H1 (cell line): ENCODE measurements at regions not wholly inside any gene's neighbourhood (a gene's known extent, or its start where the extent isn't known, plus 50 kb on each side); places are given as distances from the start of the nearest gene placed in this dataset.

ENCODE experiments used
- CTCF ChIA-PET: fragments of 300-600 bp; sonication (Branson Sonifier 250); formaldehyde crosslinking; loops from one replicate; lab custom pipeline; 2021; ENCODE audit not compliant: partially characterized antibody; lab: Charles Lee
- POLR2A ChIA-PET: fragments of 300-600 bp; sonication (Branson Sonifier 250); formaldehyde crosslinking; loops from one replicate; lab custom pipeline; 2021; ENCODE audit warnings: inconsistent platforms; ENCODE audit not compliant: partially characterized antibody; lab: Charles Lee
- DNase-seq, 2 experiments: peaks; one replicate each; pipeline versions ENCODE4 v3.0.0 to v3.0.0-alpha.2; 2010 to 2022; ENCODE audit warnings: low spot score in 2 of 2, low read depth in 1 of 2, mixed read lengths in 1 of 2
- FAIRE-seq: peaks from 2 replicates; lab custom pipeline; 2011; peaks lifted over from hg19 to GRCh38; lab: Jason Lieb, UNC
- H2AFZ ChIP-seq: 2 replicates; pipeline ENCODE4 v1.8.1; 2012; ENCODE audit warnings: low read length, inconsistent platforms
- H2AK5ac ChIP-seq: 2 replicates; pipeline ENCODE4 v1.6.1; 2013; ENCODE audit warnings: low read depth, low read length
- H2BK120ac ChIP-seq: replicated peaks from 2 replicates; pipeline ENCODE3; 2013; ENCODE audit warnings: low read depth, low read length, inconsistent platforms
- H2BK12ac ChIP-seq: 2 replicates; pipeline ENCODE4 v1.6.1; 2013; ENCODE audit warnings: low read depth, low read length
- H2BK15ac ChIP-seq: 2 replicates; pipeline ENCODE4 v1.6.1; 2013; ENCODE audit warnings: low read length
- H2BK20ac ChIP-seq: 2 replicates; pipeline ENCODE4 v1.6.1; 2013; ENCODE audit warnings: low read length
- H2BK5ac ChIP-seq: 2 replicates; pipeline ENCODE4 v1.6.1; 2013; ENCODE audit warnings: low read depth, low read length
- H3K14ac ChIP-seq: 2 replicates; pipeline ENCODE4 v1.6.1; 2013; ENCODE audit warnings: inconsistent platforms; ENCODE audit not compliant: insufficient read length
- H3K18ac ChIP-seq: 2 replicates; pipeline ENCODE4 v1.6.1; 2013; ENCODE audit warnings: low read length; ENCODE audit errors: extremely low read depth
- H3K23ac ChIP-seq: 2 replicates; pipeline ENCODE4 v1.6.1; 2013; ENCODE audit warnings: inconsistent platforms; ENCODE audit not compliant: insufficient read length
- H3K23me2 ChIP-seq: 2 replicates; pipeline ENCODE4 v1.6.1; 2013; ENCODE audit warnings: low read depth, low read length
- H3K27ac ChIP-seq: 2 replicates; pipeline ENCODE4 v1.6.1; 2011; ENCODE audit warnings: low read depth, low read length, inconsistent platforms
- H3K27me3 ChIP-seq, 4 experiments: replicated peaks in 1 of 4; 1 replicate in 1 of 4; 2 replicates in 3 of 4; pipeline versions ENCODE4 v1.6.1 to v1.8.1; 2011 to 2013; ENCODE audit warnings: low read length in 3 of 4, mild to moderate bottlenecking in 3 of 4, inconsistent platforms in 2 of 4, mixed read lengths in 2 of 4, moderate library complexity in 1 of 4; ENCODE audit not compliant: control insufficient read depth in 3 of 4, insufficient read depth in 3 of 4; ENCODE audit errors: extremely low read depth in 1 of 4
- H3K36me3 ChIP-seq, 4 experiments: 2 replicates each; pipeline versions ENCODE4 v1.6.1 to v1.8.1; 2011 to 2013; ENCODE audit warnings: mild to moderate bottlenecking in 4 of 4, low read length in 3 of 4, moderate library complexity in 2 of 4, control low read depth in 1 of 4, inconsistent platforms in 1 of 4; ENCODE audit not compliant: insufficient read depth in 4 of 4, control insufficient read depth in 2 of 4
- H3K4ac ChIP-seq: replicated peaks from 2 replicates; pipeline ENCODE3; 2013; ENCODE audit warnings: low read length, low read depth, mixed read lengths, inconsistent platforms; ENCODE audit not compliant: insufficient read length
- H3K4me1 ChIP-seq, 4 experiments: replicated peaks in 1 of 4; 1 replicate in 1 of 4; 2 replicates in 3 of 4; pipeline versions ENCODE4 v1.6.1 to v1.8.1; 2011 to 2013; ENCODE audit warnings: low read length in 3 of 4, inconsistent platforms in 2 of 4, mixed read lengths in 1 of 4; ENCODE audit not compliant: insufficient read depth in 4 of 4, control insufficient read depth in 3 of 4
- H3K4me2 ChIP-seq, 2 experiments: 2 replicates each; pipeline versions ENCODE4 v1.6.1 to v1.8.1; 2011 to 2013; ENCODE audit warnings: low read depth in 2 of 2, low read length in 2 of 2, control low read depth in 1 of 2, inconsistent platforms in 1 of 2, mild to moderate bottlenecking in 1 of 2; ENCODE audit not compliant: insufficient read depth in 1 of 2
- H3K4me3 ChIP-seq, 4 experiments: fragments of 200-600, 300-600 bp in 1 of 4; sonication (generic), shearing (Covaris generic), sonication (Bioruptor Twin) in 1 of 4; 2 replicates each; pipeline versions ENCODE4 v1.5.1 to v1.8.1; 2011 to 2016; ENCODE audit warnings: low read length in 4 of 4, low read depth in 3 of 4, control low read depth in 2 of 4, inconsistent platforms in 2 of 4, mild to moderate bottlenecking in 2 of 4, mixed read lengths in 1 of 4, moderate library complexity in 1 of 4; ENCODE audit not compliant: insufficient read depth in 2 of 4; ENCODE audit errors: extremely low read depth in 1 of 4
- H3K56ac ChIP-seq: replicated peaks from 2 replicates; pipeline ENCODE3; 2013; ENCODE audit warnings: low read depth, mild to moderate bottlenecking, mixed read lengths, low read length, inconsistent platforms; ENCODE audit not compliant: insufficient read length
- H3K79me1 ChIP-seq: 2 replicates; pipeline ENCODE4 v1.6.1; 2013; ENCODE audit warnings: low read depth, low read length, control low read depth
- H3K79me2 ChIP-seq, 2 experiments: 2 replicates each; pipeline versions ENCODE4 v1.6.1 to v1.8.1; 2012 to 2013; ENCODE audit warnings: low read length in 2 of 2, mild to moderate bottlenecking in 2 of 2, inconsistent platforms in 1 of 2; ENCODE audit not compliant: insufficient read depth in 2 of 2, control insufficient read depth in 1 of 2
- H3K9ac ChIP-seq, 4 experiments: replicated peaks in 1 of 4; 1 replicate in 1 of 4; 2 replicates in 3 of 4; pipeline versions ENCODE4 v1.6.1 to v1.8.1; 2011 to 2013; ENCODE audit warnings: low read depth in 3 of 4, low read length in 3 of 4, control low read depth in 2 of 4, mild to moderate bottlenecking in 2 of 4, moderate library complexity in 2 of 4, inconsistent platforms in 1 of 4; ENCODE audit errors: extremely low read depth in 1 of 4
- H3K9me3 ChIP-seq, 2 experiments: 2 replicates each; pipeline versions ENCODE4 v1.6.1 to v1.8.1; 2012 to 2013; ENCODE audit warnings: mild to moderate bottlenecking in 2 of 2, moderate library complexity in 2 of 2, control low read depth in 1 of 2, inconsistent platforms in 1 of 2, low read depth in 1 of 2, low read length in 1 of 2, mixed read lengths in 1 of 2; ENCODE audit not compliant: insufficient read depth in 2 of 2
- H4K20me1 ChIP-seq, 2 experiments: replicated peaks in 1 of 2; 2 replicates each; pipeline versions ENCODE3 to v1.8.1; 2011 to 2013; ENCODE audit warnings: inconsistent platforms in 2 of 2, low read length in 2 of 2, mild to moderate bottlenecking in 1 of 2; ENCODE audit not compliant: insufficient read depth in 2 of 2, control insufficient read depth in 1 of 2
- H4K5ac ChIP-seq: 2 replicates; pipeline ENCODE4 v1.6.1; 2013; ENCODE audit warnings: low read length, low read depth, mixed read lengths, inconsistent platforms; ENCODE audit not compliant: insufficient read length
- H4K8ac ChIP-seq: 2 replicates; pipeline ENCODE4 v1.8.0; 2013; ENCODE audit warnings: mild to moderate bottlenecking, moderate library complexity, low read length, inconsistent platforms; ENCODE audit not compliant: insufficient read depth; ENCODE audit errors: extremely low read depth
- H4K91ac ChIP-seq: replicated peaks from 2 replicates; pipeline ENCODE3; 2013; ENCODE audit warnings: low read length, mixed read lengths, inconsistent platforms; ENCODE audit not compliant: insufficient read length
- BCL11A ChIP-seq, 2 experiments: IDR thresholded peaks; one replicate each; pipeline ENCODE4 v1.6.1; 2011; ENCODE audit warnings: low read depth in 2 of 2, low read length in 2 of 2, mild to moderate bottlenecking in 2 of 2
- BRCA1 ChIP-seq: IDR thresholded peaks from 2 replicates; pipeline ENCODE4 v1.6.1; 2012; ENCODE audit warnings: low read depth, low read length, improper control_type of control experiment
- CHD1 ChIP-seq: IDR thresholded peaks from 2 replicates; pipeline ENCODE4 v1.6.1; 2012; ENCODE audit warnings: low read depth, low read length, improper control_type of control experiment
- EZH2 ChIP-seq: fragments of 200-600 bp; sonication (generic); IDR thresholded peaks from 2 replicates; pipeline ENCODE4 v1.7.1; 2012; ENCODE audit warnings: low read depth, mild to moderate bottlenecking, moderate library complexity, low read length, inconsistent platforms; ENCODE audit not compliant: severe bottlenecking
- KDM4A ChIP-seq: IDR thresholded peaks from one replicate; pipeline ENCODE4 v1.7.1; 2012; ENCODE audit warnings: low read depth, mild to moderate bottlenecking, moderate library complexity, low read length, inconsistent platforms; ENCODE audit not compliant: severe bottlenecking
- KDM5A ChIP-seq: fragments of 200-600 bp; IDR thresholded peaks from 2 replicates; pipeline ENCODE4 v1.7.1; 2012; ENCODE audit warnings: mild to moderate bottlenecking, low read length, inconsistent platforms, mixed read lengths
- POLR2A ChIP-seq, 2 experiments: IDR thresholded peaks; 1 replicate in 1 of 2; 2 replicates in 1 of 2; pipeline ENCODE4 v1.6.1; 2011; ENCODE audit warnings: low read depth in 2 of 2, low read length in 2 of 2, mild to moderate bottlenecking in 2 of 2; ENCODE audit errors: control extremely low read depth in 1 of 2
- POLR2AphosphoS5 ChIP-seq: IDR thresholded peaks from 2 replicates; pipeline ENCODE4 v1.6.1; 2011; ENCODE audit warnings: low read depth, low read length
- RAD21 ChIP-seq, 2 experiments: IDR thresholded peaks in 1 of 2; conservative IDR thresholded peaks in 1 of 2; 2 replicates each; pipeline ENCODE4 v1.6.1; 2011; ENCODE audit warnings: low read depth in 2 of 2, low read length in 2 of 2, improper control_type of control experiment in 1 of 2, inconsistent platforms in 1 of 2, mild to moderate bottlenecking in 1 of 2, moderate library complexity in 1 of 2
- RXRA ChIP-seq: IDR thresholded peaks from 2 replicates; pipeline ENCODE4 v1.6.1; 2011; ENCODE audit warnings: low read depth, mild to moderate bottlenecking, low read length, moderate library complexity; ENCODE audit not compliant: insufficient read depth
- SP4 ChIP-seq: IDR thresholded peaks from 2 replicates; pipeline ENCODE4 v1.6.1; 2012; ENCODE audit warnings: low read length, inconsistent platforms
- SUZ12 ChIP-seq: fragments of 200-600 bp; sonication (generic); IDR thresholded peaks from 2 replicates; pipeline ENCODE4 v1.6.1; 2012; ENCODE audit warnings: mild to moderate bottlenecking, inconsistent platforms, low read length, moderate library complexity, mixed read lengths
- TAF7 ChIP-seq: optimal IDR thresholded peaks from 2 replicates; pipeline ENCODE3; 2011; ENCODE audit warnings: low read depth, mild to moderate bottlenecking, inconsistent platforms, low read length, moderate library complexity, borderline replicate concordance
- TBP ChIP-seq: IDR thresholded peaks from 2 replicates; pipeline ENCODE4 v1.6.1; 2011; ENCODE audit warnings: low read depth, low read length, improper control_type of control experiment
- WGBS, 2 experiments: shearing (Covaris generic) in 1 of 2; methylation state at CpG; one replicate each; pipeline versions ENCODE4 v1.1.6 to v1.1.7; 2013 to 2015; ENCODE audit warnings: low lambda C conversion rate in 2 of 2, mixed read lengths in 2 of 2, inconsistent platforms in 1 of 2, low coverage in 1 of 2, missing lambda C conversion rate in 1 of 2; ENCODE audit not compliant: insufficient replicate concordance in 2 of 2, insufficient coverage in 1 of 2, insufficient read length in 1 of 2; ENCODE audit errors: extremely low coverage in 1 of 2, missing lambda C conversion rate in 1 of 2; 5-methylcytosine and 5-hydroxymethylcytosine counted together

DNA sequence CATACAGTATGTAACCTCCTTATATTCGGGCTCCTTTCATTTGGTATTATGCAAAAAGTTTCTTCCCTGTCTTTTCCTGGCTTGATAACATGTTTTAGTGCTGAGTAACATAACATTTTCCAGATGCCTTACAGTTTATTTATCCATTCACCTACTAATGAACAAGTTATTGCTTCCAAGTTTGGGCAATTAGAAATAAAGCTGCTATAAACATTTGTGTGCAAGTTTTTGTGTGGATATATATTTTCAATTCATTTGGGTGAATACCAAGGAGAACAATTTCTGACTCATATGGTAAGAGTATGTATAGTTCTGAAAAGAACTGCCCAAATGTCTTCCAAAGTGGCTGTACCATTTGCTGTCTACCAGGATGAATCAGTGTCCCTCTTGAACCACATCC lies 360.9 kb downstream of the PCDH17 start:
- H3K4ac ChIP-seq: no peak overlapping the region
- H3K27ac ChIP-seq: no peak overlapping the region
- no peak overlapping the region for H3K4me2 ChIP-seq
- H2BK12ac ChIP-seq: no peak overlapping the region
- POLR2A ChIA-PET: no interaction called here
- H2BK120ac ChIP-seq: no peak overlapping the region
- H3K56ac ChIP-seq: no peak overlapping the region
- H4K8ac ChIP-seq: no peak overlapping the region
- 100% methylated on average over 1 of the region's 1 CpG; no CpG with 5 or more reads in 1 of the 2 experiments for WGBS, 2 experiments
- H3K27me3 ChIP-seq: no peaks in the 10 kb centered on the region
- no peaks in the 10 kb centered on the region for H3K36me3 ChIP-seq
- H2BK5ac ChIP-seq: no peak overlapping the region
- H3K79me2 ChIP-seq: no peaks in the 10 kb centered on the region
- no peaks in the 10 kb centered on the region for H4K20me1 ChIP-seq
- DNase-seq (no peak), FAIRE-seq (no peak)
- no peak overlapping the region for H3K14ac ChIP-seq
- no peak overlapping the region for H2BK20ac ChIP-seq
- H4K91ac ChIP-seq: no peak overlapping the region
- no peak overlapping the region for H3K18ac ChIP-seq
- H2AFZ ChIP-seq: no peak overlapping the region
- no peak overlapping the region for H3K4me3 ChIP-seq
- H3K9me3 ChIP-seq: no peaks in the 10 kb centered on the region
- H3K9ac ChIP-seq: no peak overlapping the region
- H3K4me1 ChIP-seq: no peaks in the 10 kb centered on the region
- H3K79me1 ChIP-seq: no peaks in the 10 kb centered on the region
- H2BK15ac ChIP-seq: no peak overlapping the region
- no peak overlapping the region for H3K23ac ChIP-seq
- no peaks in the 10 kb centered on the region for H3K23me2 ChIP-seq
- CTCF ChIA-PET: no interaction called here
- H2AK5ac ChIP-seq: no peak overlapping the region
- no peak overlapping the region for H4K5ac ChIP-seq
- TF ChIP-seq POLR2AphosphoS5 (no peak), SUZ12 (no peak), CHD1 (no peak), RAD21 (IDR thresholded peaks at IDR 0.05 in 1 of 2, conservative IDR thresholded peaks at IDR 0.05 in 1 of 2; ENCODE audit: low read depth in 2 of 2, low read length in 2 of 2) (no peak), KDM5A (no peak), SP4 (no peak), RXRA (no peak), TAF7 (no peak), POLR2A (IDR thresholded peaks at IDR 0.05; ENCODE audit: control extremely low read depth in 1 of 2, low read depth in 2 of 2, low read length in 2 of 2) (no peak), EZH2 (no peak), TBP (no peak), BRCA1 (no peak), BCL11A (IDR thresholded peaks at IDR 0.05; ENCODE audit: low read depth in 2 of 2, low read length in 2 of 2) (no peak), KDM4A (no peak)
